ENCODE measurements at regions not wholly inside any gene's neighbourhood (a gene's known extent, or its start where the extent isn't known, plus 50 kb on each side); places are given as distances from the start of the nearest gene placed in this dataset.

DNA sequence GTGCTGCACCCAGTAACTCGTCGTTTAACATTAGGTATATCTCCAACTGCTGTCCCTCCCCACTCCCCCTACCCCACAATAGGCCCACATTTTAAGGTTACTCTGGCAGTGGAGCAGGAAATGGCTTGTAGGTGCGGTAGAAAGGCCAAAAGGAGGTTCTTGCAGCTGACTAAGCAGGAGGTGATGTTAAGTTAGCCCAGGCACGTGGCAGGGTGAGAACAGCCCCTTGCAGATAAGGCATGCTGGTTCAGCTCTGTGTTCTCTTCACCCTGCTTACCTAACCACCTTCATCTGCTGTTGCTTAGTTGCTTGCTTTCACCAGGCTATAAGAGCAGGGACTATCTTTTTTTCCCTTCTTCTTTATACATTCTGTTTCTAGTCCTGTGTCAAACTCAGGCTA is 1082.8 kb upstream of the RBFOX1 start:
- TF ChIP-seq, protein P1, sequence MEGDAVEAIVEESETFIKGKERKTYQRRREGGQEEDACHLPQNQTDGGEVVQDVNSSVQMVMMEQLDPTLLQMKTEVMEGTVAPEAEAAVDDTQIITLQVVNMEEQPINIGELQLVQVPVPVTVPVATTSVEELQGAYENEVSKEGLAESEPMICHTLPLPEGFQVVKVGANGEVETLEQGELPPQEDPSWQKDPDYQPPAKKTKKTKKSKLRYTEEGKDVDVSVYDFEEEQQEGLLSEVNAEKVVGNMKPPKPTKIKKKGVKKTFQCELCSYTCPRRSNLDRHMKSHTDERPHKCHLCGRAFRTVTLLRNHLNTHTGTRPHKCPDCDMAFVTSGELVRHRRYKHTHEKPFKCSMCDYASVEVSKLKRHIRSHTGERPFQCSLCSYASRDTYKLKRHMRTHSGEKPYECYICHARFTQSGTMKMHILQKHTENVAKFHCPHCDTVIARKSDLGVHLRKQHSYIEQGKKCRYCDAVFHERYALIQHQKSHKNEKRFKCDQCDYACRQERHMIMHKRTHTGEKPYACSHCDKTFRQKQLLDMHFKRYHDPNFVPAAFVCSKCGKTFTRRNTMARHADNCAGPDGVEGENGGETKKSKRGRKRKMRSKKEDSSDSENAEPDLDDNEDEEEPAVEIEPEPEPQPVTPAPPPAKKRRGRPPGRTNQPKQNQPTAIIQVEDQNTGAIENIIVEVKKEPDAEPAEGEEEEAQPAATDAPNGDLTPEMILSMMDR (IDR thresholded peaks at IDR 0.05; ENCODE audit: low read depth, low read length): no peak
- H3K4me3 ChIP-seq (ENCODE audit: low read depth, low read length): no peak overlapping the region

DNA sequence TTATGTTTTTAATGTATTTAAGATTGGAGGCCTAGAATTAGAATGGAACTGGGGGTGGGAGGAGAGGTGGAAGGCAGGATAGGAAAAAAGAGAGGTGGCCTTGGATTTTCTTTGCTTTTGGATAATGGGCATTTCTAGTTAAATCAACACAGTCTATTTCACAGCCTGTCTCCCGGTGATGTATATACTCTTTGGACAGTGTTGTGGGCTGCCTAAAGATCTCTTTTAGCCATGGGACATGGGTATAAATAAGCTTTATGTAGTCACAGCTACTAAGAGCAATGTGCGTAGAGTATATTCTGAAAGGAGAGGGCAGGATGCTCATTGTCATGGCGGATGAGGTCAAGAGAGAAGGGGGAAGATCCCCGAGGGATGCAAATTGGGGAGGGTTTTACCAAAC is 1084.4 kb upstream of the RBFOX1 start:
- TF ChIP-seq, protein P1 (IDR thresholded peaks at IDR 0.05; ENCODE audit: low read depth, low read length): no peak
- no peak overlapping the region for H3K4me3 ChIP-seq (ENCODE audit: low read depth, low read length)

DNA sequence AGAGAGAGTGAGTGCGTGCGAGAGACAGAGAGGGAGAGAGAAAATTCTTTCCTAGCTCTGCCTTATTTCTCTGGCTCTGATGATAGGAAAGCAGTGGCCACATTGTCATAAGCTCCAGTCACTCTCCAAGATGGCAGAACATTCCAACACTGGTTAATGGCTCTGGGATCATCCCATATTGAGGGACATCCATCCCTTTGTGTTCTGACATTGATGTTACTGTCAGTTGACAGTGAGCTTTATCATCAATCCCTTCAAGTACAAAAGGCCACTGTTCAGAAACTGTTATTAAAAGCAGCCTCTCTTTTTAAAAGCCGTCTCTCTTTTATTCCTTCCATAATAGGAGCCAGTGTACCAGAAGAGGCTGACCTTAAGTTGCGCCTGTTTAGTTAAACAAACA is 1084.9 kb upstream of the RBFOX1 start:
- H3K4me3 ChIP-seq (ENCODE audit: low read depth, low read length): no peak overlapping the region
- TF ChIP-seq, protein P1 (IDR thresholded peaks at IDR 0.05; ENCODE audit: low read depth, low read length): no peak

DNA sequence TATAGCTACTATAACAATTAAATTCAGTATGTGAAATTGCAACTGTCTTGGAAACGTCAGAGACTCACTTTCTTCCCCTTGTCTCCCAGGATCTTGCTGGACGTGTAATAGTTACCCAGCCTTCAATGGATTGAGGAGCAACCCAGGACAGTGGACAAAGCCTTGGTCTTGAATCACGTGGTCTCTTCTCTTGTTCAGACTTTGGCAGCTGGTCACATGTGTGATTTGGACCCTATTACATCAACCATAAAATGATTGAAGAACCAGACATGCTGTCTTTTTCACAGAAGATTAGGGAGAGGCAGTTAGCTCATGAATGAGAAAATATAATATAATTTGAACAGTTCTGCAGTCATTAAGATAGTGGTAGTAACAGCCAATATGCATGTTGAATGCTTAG is 1085.5 kb upstream of the RBFOX1 start:
- H3K4me3 ChIP-seq (ENCODE audit: low read depth, low read length): no peak overlapping the region
- TF ChIP-seq, protein P1 (IDR thresholded peaks at IDR 0.05; ENCODE audit: low read depth, low read length): no peak

DNA sequence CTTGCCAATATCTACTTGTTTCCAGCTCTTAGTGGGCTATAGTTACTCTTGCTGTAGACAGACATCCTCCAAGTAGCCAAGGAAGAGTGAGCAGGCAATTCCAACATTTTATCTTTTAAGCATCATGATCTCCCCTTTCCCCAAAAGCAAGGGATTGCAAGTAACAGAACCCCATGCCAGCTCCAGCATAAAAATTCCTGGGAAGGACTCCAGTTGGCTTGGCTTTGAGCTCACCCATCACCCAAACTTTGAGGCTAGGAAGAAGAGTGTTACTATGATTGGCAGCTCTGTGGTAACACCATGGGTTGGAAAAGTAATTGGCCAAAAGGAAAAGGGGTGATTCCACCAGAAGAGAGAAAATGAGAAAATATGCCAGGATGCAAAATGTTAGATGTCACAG is 1086.4 kb upstream of the RBFOX1 start:
- H3K4me3 ChIP-seq (ENCODE audit: low read depth, low read length): no peak overlapping the region
- TF ChIP-seq, protein P1 (IDR thresholded peaks at IDR 0.05; ENCODE audit: low read depth, low read length): no peak

DNA sequence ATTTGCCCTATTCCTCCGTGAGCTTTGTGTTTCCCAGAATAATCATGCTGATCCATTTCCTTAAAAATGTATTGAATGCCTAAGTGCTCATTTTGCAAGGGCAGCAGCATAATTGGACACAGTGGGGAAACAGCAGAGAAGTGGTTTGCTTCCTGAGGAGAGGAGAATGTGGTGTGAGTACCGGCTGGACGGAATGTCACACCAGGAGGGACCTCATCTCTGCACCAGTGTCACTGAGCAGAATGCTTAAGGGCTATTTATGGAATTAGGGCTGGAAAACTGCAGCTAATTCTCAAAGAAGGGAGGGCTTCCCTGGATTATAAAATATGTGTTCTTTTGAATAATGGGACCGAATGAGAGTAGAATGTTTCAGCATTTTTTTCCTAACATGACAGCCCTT is 1100.6 kb upstream of the RBFOX1 start:
- no peak overlapping the region for H3K4me3 ChIP-seq (ENCODE audit: low read depth, low read length)
- TF ChIP-seq, protein P1 (IDR thresholded peaks at IDR 0.05; ENCODE audit: low read depth, low read length): no peak

DNA sequence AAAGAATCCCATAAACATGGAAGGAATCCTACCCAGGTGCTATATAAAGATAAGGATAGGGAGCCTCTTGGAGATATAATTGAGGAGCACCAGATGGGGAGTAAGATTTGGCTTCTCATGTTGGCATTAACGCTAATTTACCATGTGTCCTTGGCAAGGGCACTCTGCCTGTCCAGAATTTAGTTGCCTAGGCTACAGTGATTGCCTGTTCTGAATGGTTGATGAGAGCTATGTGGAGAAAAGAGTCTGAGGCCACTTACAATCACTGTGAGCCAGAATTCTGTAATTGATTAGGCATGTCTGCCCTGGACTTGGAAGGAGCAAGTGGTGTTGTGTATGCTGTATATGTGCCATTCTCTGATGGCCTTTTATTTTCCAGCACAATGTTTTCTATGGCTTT is 1101.2 kb upstream of the RBFOX1 start:
- TF ChIP-seq, protein P1 (IDR thresholded peaks at IDR 0.05; ENCODE audit: low read depth, low read length): no peak
- H3K4me3 ChIP-seq (ENCODE audit: low read depth, low read length): no peak overlapping the region

Measured in WI38 (cell line).